MCF 10A (cell line): ENCODE measurements at regions not wholly inside any gene's neighbourhood (a gene's known extent, or its start where the extent isn't known, plus 50 kb on each side); places are given as distances from the start of the nearest gene placed in this dataset.

Experiments used
- BruUV-seq: library from RNA; stranded (reverse); fragments of 400-500 nt; replicated peaks from 2 replicates; lab custom pipeline; 2021; lab: Mats Ljungman, UMichigan
- CTCF ChIA-PET: fragments of 300-600 bp; sonication (Branson Sonifier 250); formaldehyde crosslinking; extraction: SDS; loops from one replicate; lab custom pipeline; 2021; ENCODE audit warnings: antibody characterized with exemption, inconsistent platforms; lab: Yijun Ruan, JAX
- POLR2A ChIA-PET: fragments of 300-600, 350-650 bp; sonication (Branson Sonifier 250); formaldehyde crosslinking; extraction: SDS; loops from one replicate; lab custom pipeline; 2020; ENCODE audit warnings: antibody characterized with exemption, inconsistent platforms; lab: Yijun Ruan, JAX
- DNase-seq: peaks from one replicate; pipeline ENCODE4 v3.0.0-alpha.2; 2018; ENCODE audit not compliant: unreplicated experiment
- H3K27ac Mint-ChIP-seq: one replicate; pipeline ENCODE4 v1.8.0; 2022; ENCODE audit warnings: mild to moderate bottlenecking, low read depth, mixed read lengths; ENCODE audit not compliant: unreplicated experiment
- H3K27me3 Mint-ChIP-seq: one replicate; pipeline ENCODE4 v1.8.0; 2022; ENCODE audit warnings: mixed read lengths; ENCODE audit not compliant: insufficient read depth, unreplicated experiment
- H3K36me3 Mint-ChIP-seq: one replicate; pipeline ENCODE4 v1.8.0; 2022; ENCODE audit warnings: mild to moderate bottlenecking, moderate library complexity, mixed read lengths; ENCODE audit not compliant: insufficient read depth, unreplicated experiment
- H3K4me1 Mint-ChIP-seq: one replicate; pipeline ENCODE4 v1.8.0; 2022; ENCODE audit warnings: mixed read lengths; ENCODE audit not compliant: insufficient read depth, unreplicated experiment
- H3K4me3 Mint-ChIP-seq: one replicate; pipeline ENCODE4 v1.8.0; 2022; ENCODE audit warnings: mild to moderate bottlenecking, moderate library complexity, mixed read lengths; ENCODE audit not compliant: unreplicated experiment
- H3K9me3 Mint-ChIP-seq: one replicate; pipeline ENCODE4 v1.8.0; 2022; ENCODE audit warnings: mixed read lengths; ENCODE audit not compliant: unreplicated experiment
- intact Hi-C: fragments of 100-400 bp; cut with micrococcal nuclease; formaldehyde crosslinking; loops from 2 replicates; pipeline ENCODE4 v1.14.1; 2022
- TF ChIP-seq, protein P1 (sequence below): fragments of 200-600 bp; IDR thresholded peaks from one replicate; pipeline ENCODE4 v1.8.0; 2022; ENCODE audit warnings: antibody characterized with exemption, mild to moderate bottlenecking; ENCODE audit not compliant: unreplicated experiment

DNA sequence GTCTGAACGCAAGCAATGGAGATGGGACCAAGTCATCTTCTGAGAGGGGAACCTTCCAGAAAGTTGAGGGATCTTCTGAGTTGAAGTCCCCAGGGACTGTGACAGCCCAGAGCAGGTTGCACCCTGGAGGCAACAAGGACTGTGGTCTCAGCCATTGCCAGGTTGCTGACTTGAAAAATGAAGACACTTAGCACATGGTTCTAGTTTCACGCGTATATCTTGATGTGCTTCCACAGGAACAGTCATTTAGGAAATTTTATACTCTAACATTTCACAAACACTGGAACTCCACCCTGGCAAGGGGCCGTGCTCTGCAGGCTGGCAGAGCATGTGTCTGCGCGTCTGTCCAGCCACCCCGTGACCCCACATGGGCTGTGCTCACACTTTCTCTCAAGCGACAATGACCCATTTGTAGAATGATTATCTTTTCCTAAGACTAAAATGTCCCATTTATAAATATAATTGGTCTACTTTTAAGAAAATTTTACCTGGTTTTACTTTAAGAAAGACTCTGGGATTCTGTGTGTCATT, 157.0 kb downstream of the ERMARD start:
- CTCF ChIA-PET, result interaction anchor here (0.7 kb wide), 1 partner anchor 43 kb away, joined by 5 read pairs; no protein-coding TSS in a partner anchor
- Mint-ChIP-seq H3K4me1 (peaks cover 12% of the 10 kb centered on the region), H3K27me3 (peaks cover 61% of the 10 kb centered on the region), H3K27ac (no peak overlapping the region), H3K4me3 (no peak overlapping the region), H3K9me3 (no peaks in the 10 kb centered on the region), H3K36me3 (peaks cover 5% of the 10 kb centered on the region)
- intact Hi-C loops, result no loop called here
- DNase-seq, result no peak
- TF ChIP-seq, protein P1, sequence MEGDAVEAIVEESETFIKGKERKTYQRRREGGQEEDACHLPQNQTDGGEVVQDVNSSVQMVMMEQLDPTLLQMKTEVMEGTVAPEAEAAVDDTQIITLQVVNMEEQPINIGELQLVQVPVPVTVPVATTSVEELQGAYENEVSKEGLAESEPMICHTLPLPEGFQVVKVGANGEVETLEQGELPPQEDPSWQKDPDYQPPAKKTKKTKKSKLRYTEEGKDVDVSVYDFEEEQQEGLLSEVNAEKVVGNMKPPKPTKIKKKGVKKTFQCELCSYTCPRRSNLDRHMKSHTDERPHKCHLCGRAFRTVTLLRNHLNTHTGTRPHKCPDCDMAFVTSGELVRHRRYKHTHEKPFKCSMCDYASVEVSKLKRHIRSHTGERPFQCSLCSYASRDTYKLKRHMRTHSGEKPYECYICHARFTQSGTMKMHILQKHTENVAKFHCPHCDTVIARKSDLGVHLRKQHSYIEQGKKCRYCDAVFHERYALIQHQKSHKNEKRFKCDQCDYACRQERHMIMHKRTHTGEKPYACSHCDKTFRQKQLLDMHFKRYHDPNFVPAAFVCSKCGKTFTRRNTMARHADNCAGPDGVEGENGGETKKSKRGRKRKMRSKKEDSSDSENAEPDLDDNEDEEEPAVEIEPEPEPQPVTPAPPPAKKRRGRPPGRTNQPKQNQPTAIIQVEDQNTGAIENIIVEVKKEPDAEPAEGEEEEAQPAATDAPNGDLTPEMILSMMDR, result no peak
- POLR2A ChIA-PET, result interaction anchor here (0.6 kb wide), 1 partner anchor 923 kb away, joined by 4 read pairs; no protein-coding TSS in a partner anchor
- no TSS peak for BruUV-seq

DNA sequence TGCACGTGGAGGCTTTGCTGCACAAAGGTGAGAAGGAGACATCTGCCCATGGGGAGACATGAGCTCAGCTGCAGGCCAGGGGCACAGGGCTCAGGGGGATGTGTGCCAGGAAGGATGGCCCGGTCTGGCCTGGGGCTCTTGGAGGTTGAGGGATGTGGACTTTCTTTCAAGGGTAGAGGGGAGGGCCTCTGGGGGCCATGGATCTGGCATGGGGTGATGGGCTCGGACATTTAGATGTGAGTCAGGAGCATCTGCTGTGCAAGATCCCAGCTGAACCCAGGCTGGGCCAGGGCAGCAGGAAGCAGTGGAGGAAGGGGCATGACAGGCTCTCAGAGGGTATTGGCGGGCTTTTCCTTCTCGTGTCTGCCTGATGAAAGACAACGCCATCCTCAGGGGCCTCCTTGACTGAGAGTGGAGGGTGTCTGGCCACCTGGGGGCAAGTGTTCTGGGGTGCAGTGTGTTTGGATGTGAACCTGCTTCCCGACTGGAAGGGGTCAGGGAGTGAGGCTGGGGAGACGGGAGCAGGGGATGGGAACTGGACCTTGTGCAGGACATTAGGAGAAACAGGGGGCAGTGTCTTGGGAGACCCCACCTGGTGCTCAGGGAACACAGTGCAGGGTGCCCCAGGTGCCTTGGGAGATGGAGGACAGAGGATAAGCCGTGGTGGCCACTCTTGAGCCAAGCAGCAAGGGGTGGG, 156.1 kb downstream of the ERMARD start:
- Mint-ChIP-seq H3K4me3 (no peak overlapping the region), H3K4me1 (peaks cover 8% of the 10 kb centered on the region), H3K9me3 (no peaks in the 10 kb centered on the region), H3K27ac (no peak overlapping the region), H3K27me3 (peaks cover 52% of the 10 kb centered on the region), H3K36me3 (peaks cover 5% of the 10 kb centered on the region)
- TF ChIP-seq, protein P1, result no peak
- no peak for DNase-seq
- CTCF ChIA-PET, result no interaction called here
- intact Hi-C loops, result no loop called here
- POLR2A ChIA-PET, result interaction anchor here (0.6 kb wide), 1 partner anchor 922 kb away, joined by 4 read pairs; no protein-coding TSS in a partner anchor
- BruUV-seq, result no TSS peak

DNA sequence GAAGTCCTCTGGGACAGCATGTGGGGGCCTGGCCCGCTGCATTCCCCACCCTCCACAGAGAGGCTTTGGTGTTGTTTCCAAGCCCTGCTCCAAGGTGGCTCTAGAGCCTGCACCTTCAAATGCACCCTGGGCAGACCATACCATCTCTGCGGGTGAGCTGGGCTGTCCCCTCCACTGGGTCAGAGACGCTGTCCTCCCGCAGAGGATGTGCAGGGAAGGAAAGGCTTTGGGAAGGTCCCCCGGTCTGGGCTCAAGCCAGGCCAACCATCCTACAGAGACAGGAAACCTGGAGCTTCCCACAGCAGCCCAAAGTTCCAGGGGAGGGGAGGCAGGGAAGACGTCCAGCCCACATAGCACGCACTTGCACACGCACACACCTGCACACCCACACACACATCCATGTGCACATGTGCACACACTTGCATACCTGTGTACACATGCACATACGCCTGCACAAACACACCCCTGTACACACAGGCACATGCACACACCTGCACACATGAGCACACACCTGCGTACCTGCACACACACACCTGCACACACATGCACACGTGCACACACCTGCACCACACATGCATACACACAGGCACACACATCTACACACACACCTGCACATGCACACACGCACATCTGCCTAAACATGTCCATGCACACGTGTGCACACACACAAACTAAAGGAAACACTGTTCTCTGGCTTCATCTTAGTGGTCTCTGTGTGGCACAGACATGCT, 155.4 kb downstream of the ERMARD start:
- CTCF ChIA-PET, result no interaction called here
- DNase-seq, result no peak
- peaks cover 5% of the 10 kb centered on the region for H3K36me3 Mint-ChIP-seq
- TF ChIP-seq, protein P1, result no peak
- POLR2A ChIA-PET, result no interaction called here
- peaks cover 49% of the 10 kb centered on the region for H3K27me3 Mint-ChIP-seq
- no peaks in the 10 kb centered on the region for H3K9me3 Mint-ChIP-seq
- no peak overlapping the region for H3K27ac Mint-ChIP-seq
- BruUV-seq, result no TSS peak
- intact Hi-C loops, result no loop called here
- H3K4me1 Mint-ChIP-seq, result peaks cover 6% of the 10 kb centered on the region
- no peak overlapping the region for H3K4me3 Mint-ChIP-seq
